Left ventricle myocardium inferior (tissue), 1 donor: ENCODE measurements at regions not wholly inside any gene's neighbourhood (a gene's known extent, or its start where the extent isn't known, plus 50 kb on each side); places are given as distances from the start of the nearest gene placed in this dataset.
A peak's percentile ranks its signal among the peaks of the same experiment; 100 is the strongest.
"Not testable (repeated sequence)": the region's sequence is repeated elsewhere in the genome, so short reads cannot be mapped to it uniquely, and the experiment has no call there.

ENCODE experiments used
- DNase-seq: peaks from one replicate; pipeline ENCODE4 v3.0.0-alpha.2; 2020
- H3K27ac ChIP-seq: fragments of 200-600 bp; replicated peaks from 2 replicates; pipeline ENCODE4 v1.8.0; 2021
- H3K27me3 ChIP-seq: fragments of 200-600 bp; 2 replicates; pipeline ENCODE4 v1.8.0; 2021; ENCODE audit warnings: low read depth
- H3K36me3 ChIP-seq: fragments of 200-600 bp; 2 replicates; pipeline ENCODE4 v1.8.0; 2021
- H3K4me1 ChIP-seq: fragments of 200-600 bp; 2 replicates; pipeline ENCODE4 v1.8.0; 2021
- H3K4me3 ChIP-seq: fragments of 200-600 bp; 2 replicates; pipeline ENCODE4 v1.8.0; 2021; ENCODE audit warnings: mild to moderate bottlenecking, moderate library complexity
- H3K9me3 ChIP-seq: fragments of 200-600 bp; replicated peaks from 2 replicates; pipeline ENCODE4 v1.8.0; 2021
- CTCF ChIP-seq: fragments of 200-600 bp; IDR thresholded peaks from 2 replicates; pipeline ENCODE4 v1.8.0; 2021; ENCODE audit warnings: antibody characterized with exemption, mild to moderate bottlenecking, borderline replicate concordance
- intact Hi-C: fragments of 100-400 bp; cut with micrococcal nuclease; formaldehyde crosslinking; loops from one replicate; pipeline ENCODE4 v1.11.0; 2022
- donor health status: DM: no; HTN: yes; CAD: no; lungs with severe emphysema.

GRCh38 chr15:38846346-38846745 lies 281.7 kb upstream of the RASGRP1 start:
- no peak for TF ChIP-seq CTCF
- intact Hi-C loops, result no loop called here
- DNase-seq, result no peak
- Histone ChIP-seq H3K9me3 (no peaks in the 10 kb centered on the region), H3K27ac (no peak overlapping the region), H3K36me3 (no peaks in the 10 kb centered on the region), H3K4me1 (no peaks in the 10 kb centered on the region), H3K27me3 (no peaks in the 10 kb centered on the region), H3K4me3 (no peak overlapping the region)

- H3K4me1 ChIP-seq, result no peaks in the 10 kb centered on the region
- no peaks in the 10 kb centered on the region for H3K9me3 ChIP-seq
- H3K27ac ChIP-seq, result no peak overlapping the region
- intact Hi-C loops, result no loop called here
- no peaks in the 10 kb centered on the region for H3K27me3 ChIP-seq
- TF ChIP-seq CTCF, result no peak
- no peaks in the 10 kb centered on the region for H3K36me3 ChIP-seq
- H3K4me3 ChIP-seq, result no peak overlapping the region
- DNase-seq, result no peak
Measured at GRCh38 chr15:38847666-38848065, 283.1 kb upstream of the RASGRP1 start.

DNA sequence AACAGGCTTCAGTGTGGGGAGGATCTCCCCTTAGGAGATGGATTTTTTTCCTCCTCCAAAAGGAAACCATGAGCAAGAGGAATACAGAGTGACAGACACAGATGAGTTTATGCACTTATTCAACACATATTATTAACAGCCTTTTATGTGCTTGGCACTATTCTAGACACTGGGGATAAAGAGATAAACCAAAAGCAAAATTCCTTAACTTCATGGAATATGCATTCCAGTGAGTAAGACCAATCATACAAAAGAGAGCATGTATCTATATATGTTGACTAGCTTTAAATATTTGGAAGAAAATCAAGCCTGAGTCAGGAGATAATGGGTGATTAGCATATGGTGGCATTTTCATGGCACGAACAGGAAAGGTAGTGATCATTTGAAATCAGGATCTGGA lies 284.4 kb upstream of the RASGRP1 start:
- no peak for DNase-seq
- Histone ChIP-seq H3K27me3 (no peaks in the 10 kb centered on the region), H3K27ac (no peak overlapping the region), H3K4me3 (no peak overlapping the region), H3K9me3 (no peaks in the 10 kb centered on the region), H3K4me1 (no peaks in the 10 kb centered on the region), H3K36me3 (no peaks in the 10 kb centered on the region)
- intact Hi-C loops, result no loop called here
- no peak for TF ChIP-seq CTCF

- H3K27ac ChIP-seq, DNase-seq, H3K27me3 ChIP-seq, H3K36me3 ChIP-seq, H3K9me3 ChIP-seq, intact Hi-C loops, H3K4me3 ChIP-seq, H3K4me1 ChIP-seq: not testable (repeated sequence)
Measured at GRCh38 chr15:38852188-38852587, 287.6 kb upstream of the RASGRP1 start.

DNA sequence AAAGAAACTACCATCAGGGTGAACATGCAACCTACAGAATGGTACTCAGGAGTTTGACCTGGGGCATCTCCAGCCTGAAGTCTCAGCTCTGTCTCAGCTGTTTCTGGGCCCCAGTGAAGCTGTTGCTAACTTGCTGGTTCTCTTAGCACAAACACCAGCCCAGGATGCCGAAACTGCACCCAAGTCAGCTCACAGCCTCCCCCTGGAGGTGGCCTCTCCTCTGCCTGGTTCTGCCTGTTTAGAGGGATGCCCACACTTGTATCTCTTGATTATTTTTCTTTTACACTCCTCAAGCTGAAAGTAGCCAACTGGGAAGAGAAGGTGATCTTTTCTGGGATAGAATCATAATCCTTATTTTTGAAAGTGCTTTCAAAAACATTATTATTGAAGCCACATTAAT lies 289.0 kb upstream of the RASGRP1 start:
- H3K4me3 ChIP-seq, result no peak overlapping the region
- no peak for DNase-seq
- H3K36me3 ChIP-seq, result no peaks in the 10 kb centered on the region
- H3K27ac ChIP-seq, result no peak overlapping the region
- no peaks in the 10 kb centered on the region for H3K27me3 ChIP-seq
- intact Hi-C loops, result no loop called here
- no peaks in the 10 kb centered on the region for H3K9me3 ChIP-seq
- peak; percentile 18 for TF ChIP-seq CTCF
- no peaks in the 10 kb centered on the region for H3K4me1 ChIP-seq

GRCh38 chr15:38854506-38854905 lies 289.9 kb upstream of the RASGRP1 start:
- no peaks in the 10 kb centered on the region for H3K36me3 ChIP-seq
- H3K27me3 ChIP-seq, result no peaks in the 10 kb centered on the region
- no peak overlapping the region for H3K4me3 ChIP-seq
- no peak overlapping the region for H3K27ac ChIP-seq
- no peak for DNase-seq
- no peaks in the 10 kb centered on the region for H3K9me3 ChIP-seq
- intact Hi-C loops, result no loop called here
- no peak for TF ChIP-seq CTCF
- H3K4me1 ChIP-seq, result no peaks in the 10 kb centered on the region
